ENCODE measurements at regions not wholly inside any gene's neighbourhood (a gene's known extent, or its start where the extent isn't known, plus 50 kb on each side); places are given as distances from the start of the nearest gene placed in this dataset.

DNA sequence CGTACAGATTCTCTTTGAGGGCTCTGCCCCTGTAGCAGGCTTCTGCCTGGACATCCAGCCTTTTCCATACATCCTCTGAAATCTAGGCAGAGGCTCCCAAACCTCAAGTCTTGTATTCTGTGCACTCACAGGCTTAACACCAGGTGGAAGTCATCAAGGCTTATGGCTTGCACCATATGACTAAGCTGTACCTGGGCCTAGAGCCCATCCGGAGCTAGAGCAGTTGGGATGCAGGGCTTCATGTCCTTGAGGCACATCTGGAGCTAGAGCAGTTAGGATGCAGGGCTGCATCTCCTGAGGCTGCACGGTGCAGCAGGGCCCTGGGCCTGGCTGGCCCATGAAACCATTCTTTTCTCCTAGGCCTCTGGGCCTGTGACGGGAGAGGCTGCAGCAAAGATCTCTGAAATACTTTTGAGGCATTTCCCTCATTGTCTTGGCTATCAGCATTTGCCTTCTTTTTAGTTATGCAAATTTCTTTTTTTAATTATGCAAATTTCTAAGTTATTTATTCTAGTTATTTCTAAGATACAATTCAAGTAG is 98.7 kb downstream of the CD24 start:
- Histone ChIP-seq H2AFZ (no peak overlapping the region), H3K9me3 (ENCODE audit: insufficient read depth, low read depth) (peaks cover 13% of the 10 kb centered on the region; the same call in 1 of the 2 replicates), H3K4me3 (no peak overlapping the region), H3F3A (ENCODE audit: insufficient read depth, low read depth) (peaks cover 12% of the 10 kb centered on the region), H3K4me1 (replicated peaks; ENCODE audit: insufficient read depth) (peaks cover 26% of the 10 kb centered on the region), H3K27me3 (ENCODE audit: insufficient read depth, low read depth) (no peaks in the 10 kb centered on the region), H3K36me3 (ENCODE audit: low read depth) (no peaks in the 10 kb centered on the region), H3K27ac (no peak overlapping the region), H3K79me2 (ENCODE audit: low read depth) (no peaks in the 10 kb centered on the region), H4K20me1 (ENCODE audit: insufficient read depth) (no peaks in the 10 kb centered on the region), H3K9me2 (ENCODE audit: insufficient read depth) (no peaks in the 10 kb centered on the region), H3K4me2 (no peak overlapping the region)
- ChIA-PET POLR2A (ENCODE audit: unreplicated experiment) (no interaction called here), CTCF (no interaction called here)
- DNase-seq, result no peak
- intact Hi-C loops (cut with micrococcal nuclease; ENCODE audit: unreplicated experiment), result no loop called here
- BruUV-seq (replicated peaks), result no TSS peak
- TF ChIP-seq EZH2 (IDR thresholded peaks at IDR 0.05; ENCODE audit: low read depth), result no peak

GRCh38 chr6:106874481-106874880 is 100.0 kb downstream of the CD24 start:
- Histone ChIP-seq H3K4me2 (no peak overlapping the region), H3K9me3 (ENCODE audit: insufficient read depth, low read depth) (peaks cover 13% of the 10 kb centered on the region; the same call in 1 of the 2 replicates), H2AFZ (no peak overlapping the region), H3K79me2 (ENCODE audit: low read depth) (no peaks in the 10 kb centered on the region), H4K20me1 (ENCODE audit: insufficient read depth) (no peaks in the 10 kb centered on the region), H3K4me3 (no peak overlapping the region), H3K36me3 (ENCODE audit: low read depth) (no peaks in the 10 kb centered on the region), H3K27ac (no peak overlapping the region), H3K4me1 (replicated peaks; ENCODE audit: insufficient read depth) (peaks cover 39% of the 10 kb centered on the region), H3F3A (ENCODE audit: insufficient read depth, low read depth) (peaks cover 25% of the 10 kb centered on the region), H3K27me3 (ENCODE audit: insufficient read depth, low read depth) (no peaks in the 10 kb centered on the region), H3K9me2 (ENCODE audit: insufficient read depth) (no peaks in the 10 kb centered on the region)
- POLR2A ChIA-PET (ENCODE audit: unreplicated experiment), result no interaction called here
- BruUV-seq (replicated peaks), result no TSS peak
- no peak for DNase-seq
- TF ChIP-seq CTCF (conservative IDR thresholded peaks at IDR 0.05), result no peak
- no peak for TF ChIP-seq EZH2 (IDR thresholded peaks at IDR 0.05; ENCODE audit: low read depth)
- CTCF ChIA-PET, result no interaction called here
- intact Hi-C loops (cut with micrococcal nuclease; ENCODE audit: unreplicated experiment), result loop anchor here (5.0 kb wide), 1 partner anchor 98 kb away; the partner anchor contains the start of gene CD24

DNA sequence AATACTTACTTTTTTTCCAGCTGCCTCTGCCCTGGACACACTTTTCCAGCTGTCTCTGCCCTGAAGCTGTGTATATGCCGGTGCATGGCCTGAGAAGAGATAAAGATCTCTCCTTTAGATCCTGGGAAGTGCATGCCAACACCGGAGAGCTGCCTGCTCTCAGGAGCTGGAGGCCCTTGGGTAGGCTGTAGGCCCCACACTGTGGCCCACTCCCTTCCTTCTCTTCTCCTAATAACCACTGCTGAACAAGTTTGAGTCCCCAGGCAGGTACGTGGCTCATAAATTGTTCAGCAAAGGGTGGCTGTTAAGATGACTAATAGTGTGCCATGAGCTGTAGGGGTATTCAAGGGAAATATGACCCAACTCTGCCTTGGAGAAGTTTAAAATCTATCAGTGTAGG is 102.5 kb downstream of the CD24 start:
- Histone ChIP-seq H3K9me2 (ENCODE audit: insufficient read depth) (no peaks in the 10 kb centered on the region), H3K4me1 (replicated peaks; ENCODE audit: insufficient read depth) (peaks cover 43% of the 10 kb centered on the region), H3K4me3 (no peak overlapping the region), H3F3A (ENCODE audit: insufficient read depth, low read depth) (peaks cover 30% of the 10 kb centered on the region), H3K27me3 (ENCODE audit: insufficient read depth, low read depth) (no peaks in the 10 kb centered on the region), H3K4me2 (peak overlapping the region; percentile 27), H3K27ac (peak overlapping the region; percentile 35; the same call in 1 of the 2 replicates), H4K20me1 (ENCODE audit: insufficient read depth) (no peaks in the 10 kb centered on the region), H3K9me3 (ENCODE audit: insufficient read depth, low read depth) (peaks cover 10% of the 10 kb centered on the region; the same call in 1 of the 2 replicates), H3K36me3 (ENCODE audit: low read depth) (no peaks in the 10 kb centered on the region; the same call in 1 of the 2 replicates), H2AFZ (no peak overlapping the region), H3K79me2 (ENCODE audit: low read depth) (no peaks in the 10 kb centered on the region)
- POLR2A ChIA-PET (ENCODE audit: unreplicated experiment), result interaction anchor here (0.6 to 0.7 kb wide), 3 partner anchors 12 to 101 kb away, joined by 3 to 24 read pairs (median 5); no protein-coding TSS in a partner anchor
- TF ChIP-seq EZH2 (IDR thresholded peaks at IDR 0.05; ENCODE audit: low read depth) (no peak), CTCF (conservative IDR thresholded peaks at IDR 0.05) (no peak)
- CTCF ChIA-PET, result interaction anchor here (0.6 kb wide), 1 partner anchor 297 kb away, joined by 5 read pairs; no protein-coding TSS in a partner anchor
- intact Hi-C loops (cut with micrococcal nuclease; ENCODE audit: unreplicated experiment), result loop anchor here (5.0 kb wide), 1 partner anchor 100 kb away; the partner anchor contains the start of gene CD24
- DNase-seq, result peak; percentile 35 to 77
- no TSS peak for BruUV-seq (replicated peaks)

Data from PC-9 (cell line).